ENCODE measurements at regions not wholly inside any gene's neighbourhood (a gene's known extent, or its start where the extent isn't known, plus 50 kb on each side); places are given as distances from the start of the nearest gene placed in this dataset.

DNA sequence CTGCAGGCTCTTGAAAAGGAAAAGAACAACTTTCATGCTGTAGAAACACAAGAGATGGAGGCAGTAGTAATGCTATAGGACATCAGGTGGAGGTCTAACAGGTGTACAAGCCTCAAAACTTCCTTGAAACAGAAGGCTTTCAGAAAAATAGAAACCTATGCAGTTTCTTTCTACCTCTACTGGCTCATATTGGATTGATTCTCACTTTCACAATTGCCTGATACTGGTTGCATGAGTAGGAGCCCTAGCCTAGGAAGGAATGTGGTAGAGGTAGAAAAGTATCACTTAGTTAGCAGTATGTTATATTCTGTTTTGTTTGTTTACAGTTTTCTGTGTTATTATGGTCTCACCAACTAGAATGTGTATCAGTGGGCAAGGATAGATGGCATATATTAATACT is 175.4 kb upstream of the GORAB start:
- TF ChIP-seq, protein P1, sequence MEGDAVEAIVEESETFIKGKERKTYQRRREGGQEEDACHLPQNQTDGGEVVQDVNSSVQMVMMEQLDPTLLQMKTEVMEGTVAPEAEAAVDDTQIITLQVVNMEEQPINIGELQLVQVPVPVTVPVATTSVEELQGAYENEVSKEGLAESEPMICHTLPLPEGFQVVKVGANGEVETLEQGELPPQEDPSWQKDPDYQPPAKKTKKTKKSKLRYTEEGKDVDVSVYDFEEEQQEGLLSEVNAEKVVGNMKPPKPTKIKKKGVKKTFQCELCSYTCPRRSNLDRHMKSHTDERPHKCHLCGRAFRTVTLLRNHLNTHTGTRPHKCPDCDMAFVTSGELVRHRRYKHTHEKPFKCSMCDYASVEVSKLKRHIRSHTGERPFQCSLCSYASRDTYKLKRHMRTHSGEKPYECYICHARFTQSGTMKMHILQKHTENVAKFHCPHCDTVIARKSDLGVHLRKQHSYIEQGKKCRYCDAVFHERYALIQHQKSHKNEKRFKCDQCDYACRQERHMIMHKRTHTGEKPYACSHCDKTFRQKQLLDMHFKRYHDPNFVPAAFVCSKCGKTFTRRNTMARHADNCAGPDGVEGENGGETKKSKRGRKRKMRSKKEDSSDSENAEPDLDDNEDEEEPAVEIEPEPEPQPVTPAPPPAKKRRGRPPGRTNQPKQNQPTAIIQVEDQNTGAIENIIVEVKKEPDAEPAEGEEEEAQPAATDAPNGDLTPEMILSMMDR (IDR thresholded peaks at IDR 0.05; ENCODE audit: low read depth, low read length): no peak
- in situ Hi-C loops (cut with HindIII; ENCODE audit: low sequenced_read_pairs): no loop called here
- no peak for DNase-seq (ENCODE audit: low read depth, low spot score)
- no peak overlapping the region for H3K4me3 ChIP-seq (ENCODE audit: low read depth, low read length)

DNA sequence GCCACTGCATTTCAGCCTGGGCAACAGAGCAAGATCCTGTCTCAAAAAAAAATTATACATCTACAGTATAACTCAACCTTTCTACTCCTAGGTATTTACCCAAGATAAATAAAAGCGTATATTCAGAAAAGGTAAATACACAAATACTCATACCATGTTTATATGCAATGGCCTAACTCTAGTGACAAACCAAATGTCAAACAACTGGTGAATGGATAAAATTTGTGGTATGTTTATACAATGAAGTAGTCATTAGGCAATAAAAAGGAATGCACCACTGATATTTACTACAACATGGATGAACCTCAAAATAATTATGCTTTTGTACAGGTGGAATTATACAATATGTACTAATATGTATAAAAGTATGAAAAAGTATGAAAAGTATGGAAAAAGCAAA is 174.2 kb upstream of the GORAB start:
- DNase-seq (ENCODE audit: low read depth, low spot score): no peak
- H3K4me3 ChIP-seq (ENCODE audit: low read depth, low read length): no peak overlapping the region
- in situ Hi-C loops (cut with HindIII; ENCODE audit: low sequenced_read_pairs): no loop called here
- TF ChIP-seq, protein P1 (IDR thresholded peaks at IDR 0.05; ENCODE audit: low read depth, low read length): no peak

DNA sequence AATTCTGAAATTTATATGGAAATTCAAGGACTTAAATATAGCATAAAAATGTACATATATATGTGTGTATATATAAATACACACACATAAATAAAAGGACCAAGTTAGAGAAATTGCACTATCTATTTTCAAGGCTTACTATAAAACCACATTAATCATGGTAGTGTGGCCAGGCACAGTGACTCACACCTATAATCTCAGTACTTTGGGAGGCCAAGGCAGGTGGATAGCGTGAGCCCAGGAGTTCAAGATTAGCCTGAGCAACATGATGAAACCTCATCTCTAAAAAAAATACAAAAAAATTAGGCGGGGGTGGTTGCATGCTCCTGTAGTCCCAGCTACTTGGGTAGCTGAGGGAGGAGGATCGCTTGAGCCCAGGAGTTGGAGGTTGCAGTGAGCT is 171.4 kb upstream of the GORAB start:
- in situ Hi-C loops (cut with HindIII; ENCODE audit: low sequenced_read_pairs): no loop called here
- no peak overlapping the region for H3K4me3 ChIP-seq (ENCODE audit: low read depth, low read length)
- no peak for DNase-seq (ENCODE audit: low read depth, low spot score)
- TF ChIP-seq, protein P1 (IDR thresholded peaks at IDR 0.05; ENCODE audit: low read depth, low read length): no peak

DNA sequence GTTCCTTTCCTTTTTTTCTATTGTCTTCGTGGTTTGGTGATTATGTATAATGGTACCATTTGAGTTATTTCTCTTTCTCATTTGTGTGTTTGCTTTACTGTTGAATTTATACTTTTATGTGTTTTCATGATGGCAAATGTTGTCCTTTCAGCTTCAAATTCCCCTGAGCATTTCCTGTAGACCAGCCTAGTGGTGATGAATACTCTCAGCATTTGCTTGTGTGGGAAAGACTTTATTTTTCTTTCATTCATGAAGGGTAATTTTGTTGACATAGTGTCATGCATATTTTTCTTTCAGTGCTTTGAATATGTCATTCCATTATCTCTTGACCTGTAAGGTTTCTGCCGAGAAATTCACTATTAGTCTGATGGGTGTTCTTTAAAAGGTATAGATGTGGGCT is 166.6 kb upstream of the GORAB start:
- in situ Hi-C loops (cut with HindIII; ENCODE audit: low sequenced_read_pairs): no loop called here

DNA sequence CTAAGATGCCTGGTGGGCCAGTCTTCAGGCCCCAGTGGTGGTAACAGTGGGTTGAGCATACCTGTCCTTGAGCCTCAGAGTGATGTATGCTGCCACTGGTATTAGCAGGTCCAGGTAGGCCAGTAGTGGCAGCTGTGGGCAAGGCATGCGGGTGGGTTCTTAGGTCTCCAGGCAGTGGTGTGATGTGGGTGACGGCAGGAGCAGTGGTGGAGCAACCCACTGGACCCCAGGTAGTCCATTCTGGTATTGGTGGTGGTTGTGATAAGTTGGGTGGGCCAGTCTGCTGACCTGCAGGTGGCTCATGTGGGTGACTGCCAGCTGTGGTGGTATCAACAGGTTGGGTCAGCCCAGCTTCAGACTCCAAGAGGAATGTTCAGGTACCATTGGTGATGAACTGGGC is 165.0 kb upstream of the GORAB start:
- DNase-seq (ENCODE audit: low read depth, low spot score): no peak
- TF ChIP-seq, protein P1 (IDR thresholded peaks at IDR 0.05; ENCODE audit: low read depth, low read length): no peak
- in situ Hi-C loops (cut with HindIII; ENCODE audit: low sequenced_read_pairs): no loop called here
- no peak overlapping the region for H3K4me3 ChIP-seq (ENCODE audit: low read depth, low read length)

More for the DNA sequence above, 166.6 kb upstream of the GORAB start:
- H3K4me3 ChIP-seq (ENCODE audit: low read depth, low read length): no peak overlapping the region
- DNase-seq (ENCODE audit: low read depth, low spot score): no peak
- TF ChIP-seq, protein P1 (IDR thresholded peaks at IDR 0.05; ENCODE audit: low read depth, low read length): no peak

DNA sequence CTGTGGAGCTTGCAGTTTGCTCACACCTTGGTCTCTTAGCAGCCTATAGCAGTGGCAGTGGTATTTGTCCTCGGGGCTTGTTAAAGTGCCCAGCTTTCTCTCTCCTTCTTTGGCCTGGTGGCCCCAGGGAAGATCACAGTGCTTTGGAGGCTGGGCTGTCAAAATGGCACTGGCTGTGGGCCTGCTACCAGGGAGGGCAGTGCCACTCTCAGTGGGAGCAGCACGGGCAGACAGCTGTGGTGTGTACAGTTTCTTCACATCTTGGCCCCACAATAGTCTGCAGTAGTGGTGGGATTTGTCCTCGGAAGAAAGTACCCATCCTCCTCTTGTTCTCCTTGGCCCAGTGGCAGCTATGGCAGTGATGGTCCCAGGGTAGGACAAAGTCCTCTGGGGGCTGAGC is 164.4 kb upstream of the GORAB start:
- TF ChIP-seq, protein P1 (IDR thresholded peaks at IDR 0.05; ENCODE audit: low read depth, low read length): no peak
- no peak for DNase-seq (ENCODE audit: low read depth, low spot score)
- in situ Hi-C loops (cut with HindIII; ENCODE audit: low sequenced_read_pairs): no loop called here
- H3K4me3 ChIP-seq (ENCODE audit: low read depth, low read length): no peak overlapping the region

DNA sequence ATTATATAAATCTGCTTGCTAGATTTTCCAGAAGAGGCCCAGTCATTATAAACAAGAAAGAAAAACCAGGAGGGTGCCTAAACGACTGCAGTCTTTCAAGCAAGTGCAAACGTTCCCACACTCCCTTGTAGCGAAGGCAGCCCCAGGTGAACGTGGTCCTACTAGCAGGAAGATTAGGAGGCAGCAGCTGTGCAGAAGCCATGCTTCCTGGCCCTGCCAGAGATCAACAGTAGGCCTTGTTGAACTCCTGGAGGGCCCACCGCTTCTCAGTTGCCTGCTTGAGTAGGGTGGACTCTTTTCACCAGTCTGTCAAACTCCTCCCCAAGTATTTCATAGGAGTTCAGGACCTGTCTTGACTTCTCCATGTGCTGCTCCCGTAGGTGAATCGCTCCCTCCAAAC is 163.0 kb upstream of the GORAB start:
- no peak for DNase-seq (ENCODE audit: low read depth, low spot score)
- in situ Hi-C loops (cut with HindIII; ENCODE audit: low sequenced_read_pairs): no loop called here
- H3K4me3 ChIP-seq (ENCODE audit: low read depth, low read length): no peak overlapping the region
- TF ChIP-seq, protein P1 (IDR thresholded peaks at IDR 0.05; ENCODE audit: low read depth, low read length): no peak
